G401 (cell line): ENCODE measurements at regions not wholly inside any gene's neighbourhood (a gene's known extent, or its start where the extent isn't known, plus 50 kb on each side); places are given as distances from the start of the nearest gene placed in this dataset.
A peak's percentile ranks its signal among the peaks of the same experiment; 100 is the strongest.
"Not testable (repeated sequence)": the region's sequence is repeated elsewhere in the genome, so short reads cannot be mapped to it uniquely, and the experiment has no call there.

Experiments used
- DNase-seq: peaks from one replicate; pipeline ENCODE4 v3.0.0-alpha.2; 2015; ENCODE audit warnings: low spot score
- in situ Hi-C: cut with HindIII; loops from 2 replicates; pipeline ENCODE4 v1.10.0; 2016; ENCODE audit warnings: low sequenced_read_pairs, mixed read lengths

- DNase-seq, in situ Hi-C loops: not testable (repeated sequence)
Measured at GRCh38 chr2:582289-582688, 94.9 kb downstream of the TMEM18 start.

DNA sequence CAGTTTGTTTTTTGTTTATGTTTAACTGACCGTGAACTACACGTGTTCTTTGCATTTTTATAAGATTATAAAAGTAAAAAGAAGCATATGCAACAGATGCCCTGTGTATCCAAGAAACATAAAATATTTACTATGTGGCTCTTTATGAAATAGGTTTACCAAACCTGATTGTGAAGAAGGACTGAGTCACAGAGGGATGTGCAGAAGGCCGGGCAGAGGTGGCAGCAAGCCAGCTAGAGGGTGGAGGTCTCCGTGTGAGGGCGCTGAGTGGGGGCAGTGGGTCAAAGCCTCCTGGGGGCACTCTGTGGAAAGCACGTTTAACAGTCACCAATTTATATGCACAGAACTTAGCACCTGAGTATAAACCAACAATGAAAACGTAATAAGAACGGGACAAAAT, 97.2 kb downstream of the TMEM18 start:
- DNase-seq, result no peak
- in situ Hi-C loops, result no loop called here

DNA sequence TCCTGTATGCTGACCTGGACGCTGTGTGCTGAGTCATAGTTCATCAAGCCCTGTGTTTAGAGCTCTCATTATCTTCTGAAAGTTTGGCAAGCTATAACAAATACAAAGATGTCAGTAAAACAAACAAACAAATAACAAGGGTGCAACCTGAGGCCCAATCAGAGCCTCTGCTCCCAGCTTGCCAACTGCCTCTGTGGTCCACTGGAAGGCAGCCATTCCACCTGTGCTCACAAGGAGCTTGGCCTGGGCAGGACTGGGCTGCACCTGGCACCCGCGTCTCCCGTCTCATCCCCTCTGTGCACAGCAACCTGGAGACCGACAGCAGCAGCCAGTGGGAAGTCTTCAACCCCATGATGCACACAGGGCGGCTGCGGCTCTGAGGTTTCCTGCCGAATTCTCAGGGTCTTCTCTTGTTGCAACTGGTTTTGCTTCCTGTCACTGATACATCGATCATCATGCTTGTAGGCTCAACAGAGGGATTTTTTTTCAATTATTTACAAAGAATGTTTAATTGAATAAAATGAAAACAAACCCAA, 97.8 kb downstream of the TMEM18 start:
- in situ Hi-C loops, result no loop called here
- peak; percentile 45 for DNase-seq

- in situ Hi-C loops, result no loop called here
- DNase-seq, result no peak
Measured at GRCh38 chr2:576292-576691, 100.9 kb downstream of the TMEM18 start.

GRCh38 chr2:575727-576236, 101.4 kb downstream of the TMEM18 start:
- no peak for DNase-seq
- in situ Hi-C loops, result no loop called here

- no peak for DNase-seq
- in situ Hi-C loops, result no loop called here
Measured at GRCh38 chr2:575030-575726, 102.0 kb downstream of the TMEM18 start.

DNA sequence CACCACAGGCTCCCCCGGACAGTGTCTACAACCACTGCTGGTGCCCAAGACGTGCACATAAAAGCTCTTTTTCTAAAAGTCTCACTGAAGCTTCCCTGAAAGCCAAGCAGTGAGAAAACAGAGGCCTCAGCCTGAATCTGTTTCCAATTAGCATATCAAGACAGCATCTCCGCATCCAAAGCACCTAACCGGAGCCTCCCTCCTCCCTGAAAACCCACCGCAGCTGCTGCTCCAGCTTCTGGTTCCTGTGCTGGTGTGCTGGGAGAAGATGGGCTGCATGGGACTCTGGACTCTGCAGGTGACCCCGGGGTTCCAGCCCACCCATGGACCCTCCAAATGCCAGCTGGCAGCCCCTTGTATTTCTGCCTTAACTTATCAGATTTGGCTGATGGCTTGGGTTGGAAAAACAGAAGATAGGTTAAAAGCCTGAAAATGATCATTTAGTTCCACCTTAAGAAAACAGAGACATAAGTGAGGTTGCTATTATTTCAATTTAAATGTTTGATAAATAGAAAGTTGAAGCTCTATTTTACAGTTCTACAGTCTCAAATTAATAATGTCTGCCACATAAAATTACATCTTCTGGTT, 103.3 kb downstream of the TMEM18 start:
- in situ Hi-C loops, result no loop called here
- no peak for DNase-seq

DNA sequence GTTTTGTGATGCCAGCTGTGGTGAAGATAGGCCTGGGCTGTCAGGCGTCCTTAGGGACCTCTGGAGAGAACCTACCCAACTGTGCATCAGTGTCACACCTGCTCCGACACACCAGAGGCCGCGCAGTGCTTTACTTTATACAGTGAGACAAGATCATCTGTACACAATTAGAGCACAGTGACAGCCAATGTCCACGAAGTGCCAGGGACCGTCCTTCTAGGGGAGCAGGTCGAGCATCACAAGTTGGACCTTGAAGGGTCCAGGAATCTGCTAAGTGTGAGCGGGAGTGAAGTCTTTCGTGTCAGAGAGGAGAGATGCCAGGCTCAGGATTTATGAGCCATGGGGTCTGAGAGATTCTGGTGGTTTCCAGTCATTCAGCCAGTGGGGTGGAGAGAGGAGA, 104.2 kb downstream of the TMEM18 start:
- no peak for DNase-seq
- in situ Hi-C loops, result no loop called here

- in situ Hi-C loops, result no loop called here
- no peak for DNase-seq
Measured at GRCh38 chr2:569681-570080, 107.5 kb downstream of the TMEM18 start.

- in situ Hi-C loops, result no loop called here
- no peak for DNase-seq
Measured at GRCh38 chr2:568639-569235, 108.5 kb downstream of the TMEM18 start.

DNA sequence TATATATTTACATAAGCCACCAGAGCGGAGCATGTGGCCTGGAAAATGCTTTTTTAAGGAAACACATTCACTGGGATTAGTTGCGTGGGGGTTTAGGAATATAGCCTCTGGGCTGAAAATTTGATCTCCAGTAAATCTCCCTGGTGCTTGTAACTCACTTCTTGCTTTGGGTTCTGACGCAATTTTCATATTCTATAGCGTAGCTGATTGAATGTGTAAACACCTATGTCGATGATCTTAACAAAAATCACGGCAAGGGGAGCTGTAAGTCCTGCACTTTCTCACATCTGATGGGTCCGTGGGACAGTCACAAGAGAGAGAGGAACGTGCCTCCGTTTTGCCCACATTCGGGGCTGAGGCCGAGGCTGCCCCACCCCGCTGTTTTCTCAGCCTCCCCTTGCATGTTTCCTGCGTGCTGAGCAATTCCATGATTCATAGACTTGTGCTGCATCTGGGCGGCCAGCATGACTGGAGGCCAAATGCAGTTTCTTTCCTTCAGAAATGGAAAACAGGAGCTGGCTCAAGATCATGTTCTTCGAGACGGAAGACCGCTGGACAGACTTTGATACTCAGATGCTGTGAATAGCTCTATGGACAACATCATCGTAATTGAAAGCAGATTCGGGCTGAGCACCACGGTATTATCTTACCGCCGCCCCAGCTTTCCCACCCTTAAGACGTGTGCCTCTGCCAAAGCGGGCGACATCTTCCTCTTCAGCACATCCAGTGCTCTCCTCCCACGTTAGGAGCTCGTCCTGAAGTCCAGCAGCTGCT, 109.2 kb downstream of the TMEM18 start:
- DNase-seq, result no peak
- in situ Hi-C loops, result no loop called here

- in situ Hi-C loops, result no loop called here
Measured at GRCh38 chr2:567496-567864, 109.7 kb downstream of the TMEM18 start.

DNA sequence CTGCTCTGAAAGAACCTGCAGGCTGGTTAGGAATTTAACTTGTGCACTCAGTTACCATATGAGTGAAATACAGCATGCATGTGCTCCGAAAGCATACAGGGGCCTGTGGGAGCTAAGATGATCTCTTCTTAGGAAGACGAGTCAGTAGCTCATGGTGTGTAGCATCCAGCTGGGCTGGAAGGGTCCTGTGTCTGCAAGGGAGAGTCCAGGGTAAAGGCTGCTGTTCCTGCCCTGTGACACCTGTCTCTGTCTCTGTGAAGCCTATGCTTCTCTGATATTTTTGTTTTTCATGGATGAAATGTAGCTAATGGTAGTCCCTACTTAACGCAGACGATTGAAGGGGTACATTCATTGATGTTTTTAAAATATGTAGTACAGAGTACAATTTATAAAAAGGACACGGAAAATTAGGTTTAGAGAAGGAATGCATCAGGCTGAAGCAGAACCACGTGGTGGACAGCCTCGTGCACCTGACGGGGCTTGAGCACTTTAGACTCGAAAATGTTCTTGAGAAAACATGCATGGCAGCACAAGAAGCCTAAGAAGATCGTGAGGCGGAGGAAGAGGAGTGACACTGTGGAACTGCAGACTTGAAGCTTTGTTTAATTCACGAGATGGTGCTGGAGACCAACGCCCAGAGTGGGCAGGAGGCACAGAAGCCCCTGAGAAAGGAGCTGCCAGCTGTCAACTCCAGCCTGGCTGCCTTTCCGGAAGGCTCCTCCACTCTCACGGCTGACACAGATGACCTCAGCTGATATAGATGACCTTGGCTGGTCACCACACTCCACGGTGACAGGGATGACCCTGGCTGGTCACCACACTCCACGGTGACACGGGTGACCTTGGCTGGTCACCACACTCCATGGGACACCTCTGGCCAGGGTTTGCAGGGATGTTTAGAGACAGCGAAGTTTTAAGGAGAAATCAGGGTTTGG, 110.6 kb downstream of the TMEM18 start:
- DNase-seq, result no peak
- in situ Hi-C loops, result no loop called here

More at GRCh38 chr2:567496-567864, 109.7 kb downstream of the TMEM18 start:
- DNase-seq, result no peak

DNA sequence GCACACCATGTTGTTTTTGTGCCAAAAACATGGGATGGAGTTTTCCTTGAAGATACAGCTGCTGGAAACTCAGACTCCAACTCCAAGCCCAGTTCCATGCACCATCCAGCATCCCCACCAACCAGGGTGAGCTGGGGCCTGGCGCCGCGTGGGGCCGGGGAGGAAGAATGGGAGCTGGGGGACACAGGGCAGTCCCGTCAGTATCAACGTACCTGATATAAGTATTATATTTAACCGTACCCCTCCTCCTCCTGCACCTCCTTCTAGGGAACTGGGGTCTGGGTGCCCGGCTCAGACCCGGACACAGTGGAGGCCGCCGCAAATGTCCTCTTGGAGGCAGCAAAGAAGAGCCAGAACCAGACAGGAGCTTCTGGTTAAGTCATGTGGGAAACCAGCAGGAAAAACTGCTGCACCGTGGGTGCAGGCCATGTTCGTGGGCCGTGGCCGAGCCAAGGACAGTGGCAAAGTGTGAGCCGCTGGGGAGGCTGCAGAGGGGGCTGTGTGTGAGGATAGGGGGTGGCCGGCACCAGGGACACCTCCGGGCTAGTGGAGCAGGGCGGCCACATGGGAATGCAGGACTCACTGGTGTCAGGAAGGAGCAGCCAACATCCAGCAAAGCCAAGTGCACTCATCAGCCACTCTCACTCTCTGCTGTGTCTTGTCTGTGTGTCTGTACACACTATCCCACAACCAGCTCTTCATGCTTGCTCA, 112.6 kb downstream of the TMEM18 start:
- no peak for DNase-seq
- in situ Hi-C loops, result no loop called here

GRCh38 chr2:563512-563911, 113.7 kb downstream of the TMEM18 start:
- in situ Hi-C loops, result no loop called here
- DNase-seq, result no peak

DNA sequence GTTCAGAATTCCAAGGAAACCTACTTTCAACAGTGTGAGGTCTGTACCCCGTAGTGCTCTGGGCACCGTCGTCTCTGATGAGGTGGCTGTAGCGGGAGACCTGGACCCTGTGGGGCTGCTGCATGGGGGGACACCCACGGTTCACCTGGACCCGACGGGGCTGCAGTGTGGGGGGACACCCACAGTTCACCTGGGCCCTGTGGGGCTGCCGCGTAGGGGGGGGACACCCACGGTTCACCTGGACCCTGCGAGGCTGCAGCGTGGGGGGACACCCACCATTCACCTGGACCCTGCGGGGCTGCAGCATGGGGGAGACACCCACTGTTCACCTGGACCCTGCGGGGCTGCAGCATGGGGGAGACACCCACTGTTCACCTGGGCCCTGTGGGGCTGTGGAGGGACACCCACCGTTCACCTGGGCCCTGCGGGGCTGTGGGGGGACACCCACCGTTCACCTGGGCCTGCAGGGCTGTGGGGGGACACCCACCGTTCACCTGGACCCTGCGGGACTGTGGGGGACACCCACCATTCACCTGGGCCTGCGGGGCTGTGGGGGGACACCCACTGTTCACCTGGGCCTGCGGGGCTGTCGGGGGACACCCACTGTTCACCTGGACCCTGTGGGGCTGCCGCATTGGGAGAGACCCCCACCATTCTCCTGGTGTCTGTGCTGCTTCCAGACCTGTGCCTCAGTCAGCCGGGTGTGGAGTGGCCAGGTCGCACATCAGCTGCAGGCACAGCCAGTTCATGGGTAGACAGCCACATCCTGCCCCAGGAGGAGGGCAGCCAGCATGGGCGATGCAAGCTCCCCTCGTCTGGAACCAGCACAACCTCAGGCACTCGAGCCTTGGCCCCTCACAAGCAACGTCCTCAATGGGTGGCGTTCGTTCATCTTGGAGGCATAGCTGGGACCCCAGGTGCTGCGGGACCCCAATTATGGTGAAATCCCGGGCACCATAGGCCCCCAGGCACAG, 114.5 kb downstream of the TMEM18 start:
- DNase-seq, result no peak
- in situ Hi-C loops, result no loop called here

- DNase-seq, result no peak
- in situ Hi-C loops, result no loop called here
Measured at GRCh38 chr2:558879-559278, 118.3 kb downstream of the TMEM18 start.
